HCT116 (cell line): ENCODE measurements at regions not wholly inside any gene's neighbourhood (a gene's known extent, or its start where the extent isn't known, plus 50 kb on each side); places are given as distances from the start of the nearest gene placed in this dataset.

Experiments
- ATAC-seq: fragments of 200-7000 bp; cut with Tn5 transposase; 2 replicates; pipeline ENCODE4 v1.9.1; 2020; ENCODE audit warnings: mild to moderate bottlenecking, moderate library complexity
- BruUV-seq: library from RNA; stranded (reverse); fragments of 400-500 nt; replicated peaks from 2 replicates; lab custom pipeline; 2021; lab: Mats Ljungman, UMichigan
- CTCF ChIA-PET: fragments of 300-600 bp; sonication (Branson Sonifier 250); formaldehyde crosslinking; loops from one replicate; lab custom pipeline; 2021; ENCODE audit warnings: antibody characterized with exemption; lab: Charles Lee
- POLR2A ChIA-PET: fragments of 300-600, 350-600 bp; sonication (Branson Sonifier 250); formaldehyde crosslinking; loops from one replicate; lab custom pipeline; 2021; ENCODE audit warnings: antibody characterized with exemption; lab: Charles Lee
- RAD21 ChIA-PET, 2 experiments: fragments of 300-600 bp; sonication (Branson Sonifier 250); formaldehyde crosslinking; loops; one replicate each; lab custom pipeline; 2023; ENCODE audit warnings: low total read pairs in 2 of 2; ENCODE audit not compliant: uncharacterized antibody in 2 of 2, unreplicated experiment in 2 of 2, low non-redundant PET in 1 of 2; lab: Charles Lee
- DNase-seq: peaks from one replicate; pipeline ENCODE4 v3.0.0-alpha.2; 2010; ENCODE audit warnings: low read depth, low spot score
- H2AFZ ChIP-seq: fragments of 200-600 bp; shearing (Covaris generic), sonication (generic); 2 replicates; pipeline ENCODE4 v1.6.1; 2017; ENCODE audit warnings: low read depth, mixed run types, mixed read lengths, antibody characterized with exemption, low read length; ENCODE audit not compliant: poor library complexity, severe bottlenecking
- H3K27ac ChIP-seq: 2 replicates; pipeline ENCODE4 v1.5.1; 2012; ENCODE audit warnings: low read depth, low read length
- H3K27me3 ChIP-seq: fragments of 200-600 bp; sonication (generic); 2 replicates; pipeline ENCODE4 v1.6.1; 2016; ENCODE audit warnings: mixed run types, low read length, mixed read lengths; ENCODE audit not compliant: insufficient read depth
- H3K36me3 ChIP-seq, 2 experiments: fragments of 200-500 bp in 1 of 2; fragments of 200-600 bp in 1 of 2; sonication (Bioruptor generic) in 1 of 2; sonication (generic) in 1 of 2; 2 replicates each; pipeline versions ENCODE4 v1.5.1 to v1.6.1; 2014 to 2016; ENCODE audit warnings: low read length in 2 of 2, inconsistent platforms in 1 of 2, mixed read lengths in 1 of 2, mixed run types in 1 of 2; ENCODE audit not compliant: insufficient read depth in 2 of 2, control insufficient read depth in 1 of 2
- H3K4me1 ChIP-seq, 2 experiments: fragments of 200-600 bp in 1 of 2; sonication (generic) in 1 of 2; 2 replicates each; pipeline versions ENCODE4 v1.5.1 to v1.6.1; 2012 to 2017; ENCODE audit warnings: low read length in 2 of 2, inconsistent platforms in 1 of 2, mild to moderate bottlenecking in 1 of 2, mixed read lengths in 1 of 2, mixed run types in 1 of 2, moderate library complexity in 1 of 2; ENCODE audit not compliant: insufficient read depth in 2 of 2, control insufficient read depth in 1 of 2
- H3K4me2 ChIP-seq: fragments of 200-600 bp; sonication (generic); 2 replicates; pipeline ENCODE4 v1.6.1; 2017; ENCODE audit warnings: mixed run types, low read length, mixed read lengths
- H3K4me3 ChIP-seq, 2 experiments: fragments of 200-600 bp in 1 of 2; sonication (generic) in 1 of 2; replicated peaks in 1 of 2; 2 replicates each; pipeline ENCODE4 v1.5.1; 2011 to 2016; ENCODE audit warnings: low read length in 2 of 2, control low read depth in 1 of 2, low read depth in 1 of 2, mild to moderate bottlenecking in 1 of 2, mixed read lengths in 1 of 2, mixed run types in 1 of 2
- H3K79me2 ChIP-seq: fragments of 200-600 bp; sonication (generic); 2 replicates; pipeline ENCODE4 v1.6.1; 2017; ENCODE audit warnings: mild to moderate bottlenecking, mixed run types, low read length, moderate library complexity, mixed read lengths; ENCODE audit not compliant: insufficient read depth
- H3K9ac ChIP-seq: fragments of 200-600 bp; sonication (generic); 2 replicates; pipeline ENCODE4 v1.6.1; 2016; ENCODE audit warnings: low read length, mixed read lengths
- H3K9me2 ChIP-seq: fragments of 200-600 bp; sonication (generic), shearing (Covaris generic); 2 replicates; pipeline ENCODE4 v1.6.1; 2017; ENCODE audit warnings: mixed run types, mild to moderate bottlenecking, moderate library complexity; ENCODE audit not compliant: insufficient read depth
- H3K9me3 ChIP-seq, 2 experiments: fragments of 200-500 bp in 1 of 2; fragments of 200-600 bp in 1 of 2; sonication (Bioruptor generic) in 1 of 2; sonication (generic) in 1 of 2; 2 replicates each; pipeline ENCODE4 v1.6.1; 2014 to 2017; ENCODE audit warnings: low read length in 2 of 2, mixed read lengths in 2 of 2, inconsistent platforms in 1 of 2, low read depth in 1 of 2, mild to moderate bottlenecking in 1 of 2, mixed run types in 1 of 2, moderate library complexity in 1 of 2; ENCODE audit not compliant: control insufficient read depth in 1 of 2, insufficient read depth in 1 of 2
- H4K20me1 ChIP-seq: fragments of 200-600 bp; sonication (generic), shearing (Covaris generic); 2 replicates; pipeline ENCODE4 v1.6.1; 2017; ENCODE audit warnings: mixed run types, mild to moderate bottlenecking, moderate library complexity; ENCODE audit not compliant: insufficient read depth
- CEBPB ChIP-seq: IDR thresholded peaks from 2 replicates; pipeline ENCODE4 v1.6.1; 2012; ENCODE audit warnings: low read depth
- ELF1 ChIP-seq: IDR thresholded peaks from 2 replicates; pipeline ENCODE4 v1.6.1; 2012; ENCODE audit warnings: low read depth, borderline replicate concordance
- JUND ChIP-seq: IDR thresholded peaks from 2 replicates; pipeline ENCODE4 v1.6.1; 2012
- RAD21 ChIP-seq: IDR thresholded peaks from 2 replicates; pipeline ENCODE4 v1.6.1; 2012; ENCODE audit warnings: low read depth, mild to moderate bottlenecking
- TCF7L2 ChIP-seq: IDR thresholded peaks from 2 replicates; pipeline ENCODE4 v1.7.0; 2011; ENCODE audit warnings: borderline replicate concordance, inconsistent platforms; ENCODE audit not compliant: insufficient read depth, insufficient read length; ENCODE audit errors: extremely low read depth
- ZNF274 ChIP-seq: fragments of 200-500 bp; sonication (Bioruptor generic); IDR thresholded peaks from 2 replicates; pipeline ENCODE4 v1.6.1; 2014; ENCODE audit warnings: mild to moderate bottlenecking, low read depth, low read length, inconsistent platforms
- intact Hi-C: fragments of 100-400 bp; cut with micrococcal nuclease; formaldehyde crosslinking; loops from 2 replicates; pipeline ENCODE4 v1.10.0; 2022
- TF ChIP-seq, protein P1 (sequence below): IDR thresholded peaks from 2 replicates; pipeline ENCODE4 v1.6.1; 2012
- TF ChIP-seq, protein P2 (sequence below): IDR thresholded peaks from 2 replicates; pipeline ENCODE4 v1.6.1; 2012; ENCODE audit warnings: low read depth
- TF ChIP-seq, protein P3 (sequence below), 3 experiments: fragments of 200-600 bp in 1 of 3; sonication (generic) in 1 of 3; IDR thresholded peaks in 2 of 3; conservative IDR thresholded peaks in 1 of 3; 2 replicates each; pipeline ENCODE4 v1.5.1; 2012 to 2017; ENCODE audit warnings: low read depth in 2 of 3, low read length in 2 of 3, antibody characterized with exemption in 1 of 3, borderline replicate concordance in 1 of 3, control low read depth in 1 of 3, mild to moderate bottlenecking in 1 of 3, mixed read lengths in 1 of 3, mixed run types in 1 of 3, moderate library complexity in 1 of 3; ENCODE audit not compliant: insufficient read depth in 1 of 3

DNA sequence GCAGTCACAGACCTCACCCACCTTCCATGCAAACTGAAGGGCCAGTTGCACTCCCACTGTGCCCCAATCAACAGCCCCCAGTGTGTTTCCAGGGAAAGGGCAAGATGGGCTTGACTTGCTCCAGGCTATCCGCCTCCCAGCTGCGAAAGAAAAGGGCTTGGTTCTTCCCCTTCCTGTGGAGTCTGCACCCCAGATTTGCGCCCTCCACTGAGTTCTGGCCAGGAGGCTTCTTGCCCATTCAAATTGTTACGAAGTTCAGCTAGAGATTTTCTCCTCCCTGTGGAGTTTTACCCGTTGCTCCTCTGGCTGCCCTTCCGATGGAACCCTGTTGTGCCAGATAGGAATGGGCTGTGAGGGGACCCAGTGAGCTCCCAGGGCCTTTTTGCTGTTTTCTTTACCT, 1096.9 kb upstream of the ALCAM start (continued):
- TF ChIP-seq, protein P1, sequence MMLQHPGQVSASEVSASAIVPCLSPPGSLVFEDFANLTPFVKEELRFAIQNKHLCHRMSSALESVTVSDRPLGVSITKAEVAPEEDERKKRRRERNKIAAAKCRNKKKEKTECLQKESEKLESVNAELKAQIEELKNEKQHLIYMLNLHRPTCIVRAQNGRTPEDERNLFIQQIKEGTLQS: no peak
- TF ChIP-seq CEBPB (no peak), ELF1 (no peak), JUND (no peak), ZNF274 (no peak)
- TF ChIP-seq, protein P2, sequence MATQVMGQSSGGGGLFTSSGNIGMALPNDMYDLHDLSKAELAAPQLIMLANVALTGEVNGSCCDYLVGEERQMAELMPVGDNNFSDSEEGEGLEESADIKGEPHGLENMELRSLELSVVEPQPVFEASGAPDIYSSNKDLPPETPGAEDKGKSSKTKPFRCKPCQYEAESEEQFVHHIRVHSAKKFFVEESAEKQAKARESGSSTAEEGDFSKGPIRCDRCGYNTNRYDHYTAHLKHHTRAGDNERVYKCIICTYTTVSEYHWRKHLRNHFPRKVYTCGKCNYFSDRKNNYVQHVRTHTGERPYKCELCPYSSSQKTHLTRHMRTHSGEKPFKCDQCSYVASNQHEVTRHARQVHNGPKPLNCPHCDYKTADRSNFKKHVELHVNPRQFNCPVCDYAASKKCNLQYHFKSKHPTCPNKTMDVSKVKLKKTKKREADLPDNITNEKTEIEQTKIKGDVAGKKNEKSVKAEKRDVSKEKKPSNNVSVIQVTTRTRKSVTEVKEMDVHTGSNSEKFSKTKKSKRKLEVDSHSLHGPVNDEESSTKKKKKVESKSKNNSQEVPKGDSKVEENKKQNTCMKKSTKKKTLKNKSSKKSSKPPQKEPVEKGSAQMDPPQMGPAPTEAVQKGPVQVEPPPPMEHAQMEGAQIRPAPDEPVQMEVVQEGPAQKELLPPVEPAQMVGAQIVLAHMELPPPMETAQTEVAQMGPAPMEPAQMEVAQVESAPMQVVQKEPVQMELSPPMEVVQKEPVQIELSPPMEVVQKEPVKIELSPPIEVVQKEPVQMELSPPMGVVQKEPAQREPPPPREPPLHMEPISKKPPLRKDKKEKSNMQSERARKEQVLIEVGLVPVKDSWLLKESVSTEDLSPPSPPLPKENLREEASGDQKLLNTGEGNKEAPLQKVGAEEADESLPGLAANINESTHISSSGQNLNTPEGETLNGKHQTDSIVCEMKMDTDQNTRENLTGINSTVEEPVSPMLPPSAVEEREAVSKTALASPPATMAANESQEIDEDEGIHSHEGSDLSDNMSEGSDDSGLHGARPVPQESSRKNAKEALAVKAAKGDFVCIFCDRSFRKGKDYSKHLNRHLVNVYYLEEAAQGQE: no peak

DNA sequence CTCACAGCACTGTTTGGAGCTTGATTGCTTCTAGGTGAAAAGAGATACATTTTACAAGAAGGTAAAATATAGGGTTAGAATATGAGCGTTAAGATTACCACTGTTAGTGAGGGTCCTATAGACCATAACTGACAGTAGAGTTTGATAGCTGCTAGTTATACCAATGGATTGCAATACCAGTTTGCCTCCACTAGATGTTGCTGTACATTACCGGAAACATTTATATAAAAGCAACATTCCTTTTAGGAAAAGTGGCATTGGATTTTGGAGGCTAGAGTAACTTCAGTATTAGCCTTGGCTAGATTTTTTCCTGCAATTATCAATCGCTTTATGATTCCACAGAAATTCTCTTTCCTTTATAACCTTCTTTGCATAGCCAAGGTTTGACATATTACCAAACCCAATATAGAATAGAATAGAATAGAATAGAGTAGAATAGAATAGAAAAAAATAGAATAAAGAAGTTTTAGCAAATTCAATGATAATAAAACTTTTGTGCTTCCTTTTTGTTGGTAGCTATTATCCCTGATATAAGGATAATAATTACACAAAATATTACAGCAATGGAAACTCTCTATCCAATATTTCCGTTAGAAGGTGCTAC, 1093.6 kb upstream of the ALCAM start:
- ChIA-PET RAD21 (interaction anchor here in 1 of 2 experiments (0.9 kb wide), 1 partner anchor 189 kb away, joined by 3 read pairs; no protein-coding TSS in a partner anchor), POLR2A (no interaction called here), CTCF (interaction anchor here (1.5 to 1.7 kb wide), 2 partner anchors 77 to 1093 kb away, joined by 3 to 5 read pairs; partner anchors contain the start of gene ALCAM)
- Histone ChIP-seq H3K4me3 (no peak overlapping the region), H3K4me1 (no peaks in the 10 kb centered on the region), H3K27ac (no peak overlapping the region), H3K9me3 (peaks cover 0 to 8% of the 10 kb centered on the region in 2 experiments; a peak in 1 of 4 replicates), H4K20me1 (no peaks in the 10 kb centered on the region), H3K4me2 (no peak overlapping the region), H3K9ac (no peak overlapping the region), H2AFZ (no peak overlapping the region), H3K9me2 (no peaks in the 10 kb centered on the region), H3K27me3 (no peaks in the 10 kb centered on the region), H3K79me2 (no peaks in the 10 kb centered on the region), H3K36me3 (no peaks in the 10 kb centered on the region; a peak in 1 of 4 replicates)
- ATAC-seq (peak; percentile 63), DNase-seq (peak; percentile 19)
- TF ChIP-seq RAD21: peak; percentile 75
- no peak for TF ChIP-seq TCF7L2
- TF ChIP-seq, protein P3, sequence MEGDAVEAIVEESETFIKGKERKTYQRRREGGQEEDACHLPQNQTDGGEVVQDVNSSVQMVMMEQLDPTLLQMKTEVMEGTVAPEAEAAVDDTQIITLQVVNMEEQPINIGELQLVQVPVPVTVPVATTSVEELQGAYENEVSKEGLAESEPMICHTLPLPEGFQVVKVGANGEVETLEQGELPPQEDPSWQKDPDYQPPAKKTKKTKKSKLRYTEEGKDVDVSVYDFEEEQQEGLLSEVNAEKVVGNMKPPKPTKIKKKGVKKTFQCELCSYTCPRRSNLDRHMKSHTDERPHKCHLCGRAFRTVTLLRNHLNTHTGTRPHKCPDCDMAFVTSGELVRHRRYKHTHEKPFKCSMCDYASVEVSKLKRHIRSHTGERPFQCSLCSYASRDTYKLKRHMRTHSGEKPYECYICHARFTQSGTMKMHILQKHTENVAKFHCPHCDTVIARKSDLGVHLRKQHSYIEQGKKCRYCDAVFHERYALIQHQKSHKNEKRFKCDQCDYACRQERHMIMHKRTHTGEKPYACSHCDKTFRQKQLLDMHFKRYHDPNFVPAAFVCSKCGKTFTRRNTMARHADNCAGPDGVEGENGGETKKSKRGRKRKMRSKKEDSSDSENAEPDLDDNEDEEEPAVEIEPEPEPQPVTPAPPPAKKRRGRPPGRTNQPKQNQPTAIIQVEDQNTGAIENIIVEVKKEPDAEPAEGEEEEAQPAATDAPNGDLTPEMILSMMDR (IDR thresholded peaks at IDR 0.05 in 2 of 3, conservative IDR thresholded peaks at IDR 0.05 in 1 of 3; ENCODE audit: borderline replicate concordance in 1 of 3, insufficient read depth in 1 of 3, low read depth in 2 of 3, low read length in 2 of 3): peak; percentile 25 to 78 (median 68); a peak in 5 of 6 replicates
- intact Hi-C loops: loop anchor here (2.0 to 5.0 kb wide), 2 partner anchors 1094 to 1244 kb away; partner anchors contain the start of gene ALCAM
- BruUV-seq: no TSS peak
